Panc1 (cell line): ENCODE measurements at regions not wholly inside any gene's neighbourhood (a gene's known extent, or its start where the extent isn't known, plus 50 kb on each side); places are given as distances from the start of the nearest gene placed in this dataset.

Experiments
- ATAC-seq: fragments of 200-7000 bp; cut with Tn5 transposase; 2 replicates; pipeline ENCODE4 v1.9.1; 2020; ENCODE audit warnings: mild to moderate bottlenecking, moderate library complexity
- BruUV-seq: library from RNA; stranded (reverse); fragments of 400-500 nt; replicated peaks from 2 replicates; lab custom pipeline; 2021; lab: Mats Ljungman, UMichigan
- CTCF ChIA-PET: fragments of 300-600 bp; sonication (Branson Sonifier 250); formaldehyde crosslinking; loops from one replicate; lab custom pipeline; 2022; ENCODE audit warnings: antibody characterized with exemption; lab: Charles Lee
- POLR2A ChIA-PET: fragments of 300-600 bp; sonication (Branson Sonifier 250); formaldehyde crosslinking; loops from one replicate; lab custom pipeline; 2022; ENCODE audit warnings: antibody characterized with exemption; lab: Charles Lee
- DNase-seq: peaks from one replicate; pipeline ENCODE4 v3.0.0-alpha.2; 2010; ENCODE audit warnings: low read depth, low spot score
- H3K27ac ChIP-seq: 2 replicates; pipeline ENCODE4 v1.5.1; 2011; ENCODE audit warnings: mild to moderate bottlenecking, low read length, inconsistent platforms
- H3K27me3 ChIP-seq: fragments of 200-500 bp; sonication (Bioruptor generic); 2 replicates; pipeline ENCODE4 v1.6.0; 2014; ENCODE audit warnings: low read length, inconsistent platforms; ENCODE audit not compliant: control insufficient read depth, insufficient read depth
- H3K36me3 ChIP-seq: fragments of 200-500 bp; sonication (Bioruptor generic); 2 replicates; pipeline ENCODE4 v1.5.1; 2014; ENCODE audit warnings: inconsistent platforms, mild to moderate bottlenecking, low read length, moderate library complexity; ENCODE audit not compliant: control insufficient read depth, insufficient read depth
- H3K4me1 ChIP-seq: 2 replicates; pipeline ENCODE4 v1.5.1; 2011; ENCODE audit warnings: inconsistent platforms, mild to moderate bottlenecking, low read length, moderate library complexity; ENCODE audit not compliant: control insufficient read depth, insufficient read depth
- H3K4me3 ChIP-seq, 2 experiments: 2 replicates each; pipeline ENCODE4 v1.5.1; 2011 to 2012; ENCODE audit warnings: low read depth in 2 of 2, low read length in 2 of 2, mild to moderate bottlenecking in 2 of 2, inconsistent platforms in 1 of 2, moderate library complexity in 1 of 2
- H3K9me3 ChIP-seq: fragments of 200-500 bp; sonication (Bioruptor generic); 2 replicates; pipeline ENCODE4 v1.5.1; 2014; ENCODE audit warnings: low read depth, mild to moderate bottlenecking, inconsistent platforms, low read length, moderate library complexity; ENCODE audit not compliant: control insufficient read depth, insufficient read depth
- POLR2AphosphoS5 ChIP-seq: IDR thresholded peaks from 2 replicates; pipeline ENCODE4 v1.6.1; 2012; ENCODE audit warnings: mild to moderate bottlenecking, low read depth, low read length, moderate library complexity
- REST ChIP-seq, 2 experiments: IDR thresholded peaks; 2 replicates each; pipeline ENCODE4 v1.6.1; 2011 to 2012; ENCODE audit warnings: low read depth in 2 of 2, control low read depth in 1 of 2, low read length in 1 of 2, mild to moderate bottlenecking in 1 of 2, moderate library complexity in 1 of 2; ENCODE audit not compliant: insufficient read depth in 1 of 2
- SIN3A ChIP-seq: IDR thresholded peaks from 2 replicates; pipeline ENCODE4 v1.6.1; 2012; ENCODE audit warnings: low read depth, mild to moderate bottlenecking, low read length, moderate library complexity, borderline replicate concordance; ENCODE audit not compliant: insufficient read depth
- TCF7L2 ChIP-seq: IDR thresholded peaks from 2 replicates; pipeline ENCODE4 v1.6.1; 2011; ENCODE audit warnings: mild to moderate bottlenecking, low read depth, low read length, inconsistent platforms
- in situ Hi-C: cut with HindIII; loops from 2 replicates; pipeline ENCODE4 v1.10.0; 2016; ENCODE audit warnings: low sequenced_read_pairs, low pct_unique_long_range_greater_than_20kb
- intact Hi-C: fragments of 100-400 bp; cut with micrococcal nuclease; formaldehyde crosslinking; loops from one replicate; pipeline ENCODE4 v1.10.0; 2022; ENCODE audit not compliant: unreplicated experiment
- TF ChIP-seq, protein P1 (sequence below): fragments of 450-650 bp; IDR thresholded peaks from 2 replicates; pipeline ENCODE4 v1.5.1; 2017; ENCODE audit warnings: mild to moderate bottlenecking

DNA sequence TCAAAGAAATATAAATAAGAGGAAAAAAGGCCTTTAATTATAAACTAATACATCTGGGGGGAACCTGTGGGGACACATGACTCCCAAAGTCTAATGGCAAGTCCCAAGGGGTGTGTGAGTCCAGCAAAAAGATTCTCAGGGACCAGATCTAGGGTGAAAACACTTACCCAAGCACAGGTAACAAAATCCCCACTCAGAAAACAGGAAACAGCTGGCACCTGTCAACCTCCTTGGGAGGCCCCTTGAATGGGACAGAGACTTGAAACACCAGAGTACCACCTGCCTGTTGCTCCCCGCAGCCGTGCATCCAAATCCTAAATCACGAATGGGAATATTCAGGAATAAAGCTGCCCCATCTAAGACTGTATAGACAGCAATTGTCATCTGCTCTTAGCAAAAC lies 461.2 kb upstream of the CDH5 start:
- intact Hi-C loops, result no loop called here
- CTCF ChIA-PET, result no interaction called here
- Histone ChIP-seq H3K27me3 (peaks cover 2% of the 10 kb centered on the region; the same call in 1 of the 2 replicates), H3K4me1 (no peaks in the 10 kb centered on the region), H3K36me3 (no peaks in the 10 kb centered on the region), H3K9me3 (no peaks in the 10 kb centered on the region), H3K27ac (no peak overlapping the region), H3K4me3 (no peak overlapping the region)
- no peak for DNase-seq
- TF ChIP-seq POLR2AphosphoS5 (no peak), SIN3A (no peak), TCF7L2 (no peak), REST (IDR thresholded peaks at IDR 0.05; ENCODE audit: insufficient read depth in 1 of 2, low read depth in 2 of 2, low read length in 1 of 2) (no peak)
- TF ChIP-seq, protein P1, sequence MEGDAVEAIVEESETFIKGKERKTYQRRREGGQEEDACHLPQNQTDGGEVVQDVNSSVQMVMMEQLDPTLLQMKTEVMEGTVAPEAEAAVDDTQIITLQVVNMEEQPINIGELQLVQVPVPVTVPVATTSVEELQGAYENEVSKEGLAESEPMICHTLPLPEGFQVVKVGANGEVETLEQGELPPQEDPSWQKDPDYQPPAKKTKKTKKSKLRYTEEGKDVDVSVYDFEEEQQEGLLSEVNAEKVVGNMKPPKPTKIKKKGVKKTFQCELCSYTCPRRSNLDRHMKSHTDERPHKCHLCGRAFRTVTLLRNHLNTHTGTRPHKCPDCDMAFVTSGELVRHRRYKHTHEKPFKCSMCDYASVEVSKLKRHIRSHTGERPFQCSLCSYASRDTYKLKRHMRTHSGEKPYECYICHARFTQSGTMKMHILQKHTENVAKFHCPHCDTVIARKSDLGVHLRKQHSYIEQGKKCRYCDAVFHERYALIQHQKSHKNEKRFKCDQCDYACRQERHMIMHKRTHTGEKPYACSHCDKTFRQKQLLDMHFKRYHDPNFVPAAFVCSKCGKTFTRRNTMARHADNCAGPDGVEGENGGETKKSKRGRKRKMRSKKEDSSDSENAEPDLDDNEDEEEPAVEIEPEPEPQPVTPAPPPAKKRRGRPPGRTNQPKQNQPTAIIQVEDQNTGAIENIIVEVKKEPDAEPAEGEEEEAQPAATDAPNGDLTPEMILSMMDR, result no peak
- in situ Hi-C loops, result no loop called here
- ATAC-seq, result no peak
- BruUV-seq, result no TSS peak
- POLR2A ChIA-PET, result no interaction called here

DNA sequence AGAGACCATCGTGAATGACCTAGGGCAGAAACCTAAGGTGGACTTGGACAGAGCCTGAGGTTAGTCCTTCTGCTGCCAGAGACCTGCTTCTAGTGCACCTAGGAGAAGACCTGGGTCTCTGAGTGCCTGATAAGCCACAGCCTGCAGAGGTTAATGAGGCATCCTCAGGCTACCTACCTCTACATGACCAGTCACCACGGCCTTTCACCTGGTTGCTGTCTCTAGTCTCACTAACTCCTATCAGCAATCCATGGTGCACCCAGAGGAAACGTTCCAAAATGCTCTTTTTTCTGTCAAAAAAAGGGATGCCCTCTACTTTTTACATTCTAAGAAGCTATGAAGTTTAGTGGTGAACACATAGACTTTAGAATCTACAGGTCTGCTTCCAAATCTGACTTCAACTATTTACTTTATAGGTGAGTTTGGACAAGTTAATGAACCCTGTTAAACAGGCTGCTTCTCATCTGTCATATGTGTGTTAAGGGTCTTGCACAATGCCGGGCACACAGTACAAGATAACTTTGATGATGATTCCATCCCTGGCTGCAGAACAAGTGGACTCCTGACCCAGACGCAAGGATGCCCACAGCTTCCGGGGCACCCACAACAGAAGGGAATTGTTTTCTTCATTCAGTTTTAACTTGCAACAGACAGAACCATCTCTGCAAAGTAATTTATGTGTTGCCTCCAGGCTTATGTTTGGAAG lies 469.9 kb upstream of the CDH5 start:
- BruUV-seq, result no TSS peak
- H3K27ac ChIP-seq, result no peak overlapping the region
- no peak for ATAC-seq
- DNase-seq, result no peak
- no peak overlapping the region for H3K4me3 ChIP-seq
- intact Hi-C loops (no loop called here), in situ Hi-C loops (no loop called here)
- POLR2A ChIA-PET, result no interaction called here
- CTCF ChIA-PET, result no interaction called here
- H3K36me3 ChIP-seq, result no peaks in the 10 kb centered on the region
- TF ChIP-seq, protein P1, result no peak
- no peak for TF ChIP-seq TCF7L2
- TF ChIP-seq POLR2AphosphoS5, result no peak
- no peak for TF ChIP-seq REST (IDR thresholded peaks at IDR 0.05; ENCODE audit: insufficient read depth in 1 of 2, low read depth in 2 of 2, low read length in 1 of 2)
- no peak for TF ChIP-seq SIN3A
- H3K4me1 ChIP-seq, result no peaks in the 10 kb centered on the region
- no peaks in the 10 kb centered on the region; the same call in 1 of the 2 replicates for H3K27me3 ChIP-seq
- H3K9me3 ChIP-seq, result no peaks in the 10 kb centered on the region
